GM18870 (cell line): ENCODE measurements at regions not wholly inside any gene's neighbourhood (a gene's known extent, or its start where the extent isn't known, plus 50 kb on each side); places are given as distances from the start of the nearest gene placed in this dataset.
A peak's percentile ranks its signal among the peaks of the same experiment; 100 is the strongest.

Experiments
- ATAC-seq: cut with Tn5 transposase; IDR thresholded peaks from one replicate; pipeline ENCODE4 v1.9.1; 2021; ENCODE audit warnings: moderate library complexity; ENCODE audit not compliant: unreplicated experiment

GRCh38 chr18:71028285-71028762 lies 739.5 kb downstream of the SOCS6 start:
- no peak for ATAC-seq

- ATAC-seq, result no peak
These were observed 738.7 kb downstream of the SOCS6 start for GRCh38 chr18:71027531-71027930.

GRCh38 chr18:71025505-71026225 lies 736.8 kb downstream of the SOCS6 start:
- no peak for ATAC-seq

DNA sequence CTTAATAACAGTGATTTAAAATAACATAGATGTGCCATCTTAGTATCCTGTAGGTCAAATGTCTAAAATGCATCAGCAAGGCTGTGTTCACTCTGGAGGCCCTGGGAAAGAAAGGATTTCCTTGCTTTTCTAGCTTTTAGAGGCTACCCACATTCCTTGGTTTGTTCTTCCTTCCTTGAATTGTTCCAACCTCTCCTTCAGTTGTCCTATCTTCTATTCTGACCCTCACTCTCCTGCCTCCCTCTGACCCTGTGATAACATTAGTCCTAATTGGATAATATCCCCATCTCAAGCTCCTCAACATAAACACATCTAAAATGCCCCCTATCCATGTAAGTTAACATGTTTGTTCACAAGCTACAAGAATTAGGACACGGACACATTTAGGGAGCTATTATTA lies 733.5 kb downstream of the SOCS6 start:
- no peak for ATAC-seq

DNA sequence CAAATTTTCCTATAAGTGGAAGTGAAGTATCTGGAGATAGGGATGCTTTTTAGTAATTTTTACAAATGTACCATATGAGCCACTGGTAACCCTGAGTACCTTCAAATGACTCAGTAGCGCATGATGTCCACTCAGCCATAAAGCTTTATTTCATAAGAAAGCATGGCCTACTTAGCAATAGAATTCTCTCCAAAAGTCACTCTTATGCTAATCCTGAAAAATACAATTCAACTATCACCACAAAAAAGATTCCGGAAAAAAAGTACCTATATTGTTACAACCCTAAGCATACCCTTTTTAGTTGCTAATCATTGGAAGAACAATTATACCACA lies 732.2 kb downstream of the SOCS6 start:
- no peak for ATAC-seq

DNA sequence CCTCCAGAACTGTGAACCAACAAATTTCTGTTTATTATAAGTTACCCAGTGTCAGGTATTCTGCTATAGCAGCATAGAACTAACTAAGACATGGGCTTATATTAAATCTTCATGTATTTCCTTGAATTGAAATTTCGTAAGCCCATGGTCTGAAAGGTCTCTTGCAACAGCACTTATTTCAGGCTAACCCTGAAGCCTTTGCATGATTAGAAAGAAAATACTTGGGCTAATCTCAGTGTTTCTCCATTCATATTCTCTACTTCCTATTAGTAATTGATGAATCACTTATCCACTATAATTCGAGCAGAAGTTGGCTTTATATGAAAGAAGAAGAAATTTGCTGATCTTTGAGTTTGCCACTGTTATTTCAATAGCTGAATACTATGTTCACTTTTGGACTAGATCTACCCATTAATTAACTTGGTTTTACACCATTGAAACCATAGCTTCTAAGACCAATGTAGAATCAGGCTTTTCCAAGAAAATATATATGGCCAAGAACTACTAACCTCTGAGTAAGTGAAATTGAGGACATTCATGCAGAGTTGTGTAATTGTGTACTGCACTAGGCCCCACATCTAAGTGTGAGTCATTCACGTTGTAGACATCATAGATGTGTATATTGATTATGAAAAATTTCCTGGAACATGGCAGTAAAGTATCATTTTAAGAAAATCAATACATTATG lies 731.6 kb downstream of the SOCS6 start:
- no peak for ATAC-seq

DNA sequence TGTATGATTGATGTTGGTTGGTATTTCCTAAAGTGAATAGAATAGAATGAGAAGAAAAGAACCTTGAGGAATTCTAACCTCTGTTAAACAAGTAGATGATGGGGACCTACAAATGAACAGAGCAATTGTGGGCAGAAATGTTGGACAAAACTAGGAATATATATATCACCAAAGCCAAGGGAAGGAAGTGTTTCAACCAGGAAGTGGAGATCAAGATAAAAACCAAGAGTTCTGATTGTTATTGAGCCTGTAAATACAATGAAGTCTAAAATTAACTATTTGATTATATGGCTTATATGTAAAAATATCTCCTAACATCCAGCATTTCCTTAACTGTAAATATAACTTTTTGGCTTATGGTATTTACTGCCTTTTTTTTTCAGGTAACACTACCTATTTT lies 730.0 kb downstream of the SOCS6 start:
- no peak for ATAC-seq

- no peak for ATAC-seq
These were observed 723.9 kb downstream of the SOCS6 start for GRCh38 chr18:71012789-71013188.

DNA sequence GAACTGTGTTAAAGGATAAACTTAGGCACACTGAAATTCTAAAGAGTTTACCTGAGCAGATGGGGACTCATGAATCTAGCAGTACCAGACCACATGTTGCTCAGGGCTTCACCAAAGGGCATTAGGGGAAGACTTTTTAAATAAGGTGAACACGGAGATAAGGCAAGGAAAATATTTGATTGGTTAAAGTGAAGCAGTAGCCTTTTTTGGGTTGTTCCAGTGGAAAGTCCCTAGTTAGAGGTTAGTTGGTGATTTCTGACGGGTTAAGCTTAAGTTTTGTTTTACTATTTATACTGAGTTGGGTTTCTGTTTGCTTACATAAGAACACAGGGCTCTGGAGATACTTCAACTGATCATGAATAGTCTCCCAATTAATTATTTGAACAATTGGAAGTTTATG lies 722.5 kb downstream of the SOCS6 start:
- ATAC-seq, result peak; percentile 96

DNA sequence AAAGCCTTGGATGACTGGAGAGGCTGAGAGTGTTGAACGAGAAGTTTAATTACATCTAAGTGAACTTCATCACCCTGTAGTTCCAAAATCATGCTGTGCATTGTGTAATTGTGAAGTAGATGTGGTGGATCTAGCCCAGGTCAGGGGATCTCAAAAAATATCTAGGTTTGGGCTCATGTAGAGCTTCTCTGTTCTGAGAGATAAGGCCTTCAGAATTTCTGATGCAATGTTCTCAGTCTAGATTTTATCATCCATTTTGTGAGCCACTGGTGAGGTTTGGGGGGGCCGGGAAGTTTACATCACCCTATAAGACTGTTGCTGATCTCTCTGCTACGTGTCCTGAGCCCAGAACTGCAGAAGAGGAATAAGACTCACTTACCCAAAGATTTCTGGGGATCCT lies 719.4 kb downstream of the SOCS6 start:
- no peak for ATAC-seq

DNA sequence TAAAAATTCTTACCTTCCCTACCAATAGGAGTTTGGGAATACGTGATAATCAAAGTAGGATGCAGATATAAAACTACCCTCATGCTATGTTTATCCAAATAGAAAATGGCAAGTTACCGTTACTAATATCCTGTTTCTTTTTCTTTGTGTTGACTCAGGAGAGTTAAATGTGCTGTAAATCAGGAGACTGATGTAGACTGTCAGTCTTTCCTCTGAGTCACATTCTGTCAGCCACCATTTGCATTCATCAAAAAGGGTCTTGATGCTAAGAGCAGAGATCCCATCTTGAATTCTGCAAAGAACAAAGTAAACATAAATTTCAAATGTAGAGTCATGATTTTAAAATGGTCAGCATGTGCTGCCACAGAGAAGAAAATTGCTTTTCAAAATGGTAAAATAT lies 712.8 kb downstream of the SOCS6 start:
- ATAC-seq, result no peak

DNA sequence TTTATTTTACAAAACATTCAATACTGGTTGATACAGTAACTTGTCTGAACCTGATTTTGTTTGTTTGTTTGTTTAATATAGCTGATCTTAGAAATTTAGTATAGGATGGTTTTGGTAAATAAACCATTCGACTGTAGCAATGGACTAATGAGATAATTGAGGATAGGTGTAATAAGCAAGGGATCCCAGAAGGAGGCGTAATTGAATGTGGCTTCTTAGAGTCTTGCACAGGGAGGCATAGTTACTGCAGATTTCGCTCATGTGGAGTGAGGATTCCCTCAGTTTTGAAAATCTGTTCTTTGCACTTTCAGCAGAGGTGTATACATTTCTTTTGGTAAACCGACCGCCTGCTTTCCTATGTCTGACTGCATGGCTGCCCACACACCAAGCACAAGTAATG lies 709.6 kb downstream of the SOCS6 start:
- ATAC-seq, result no peak

DNA sequence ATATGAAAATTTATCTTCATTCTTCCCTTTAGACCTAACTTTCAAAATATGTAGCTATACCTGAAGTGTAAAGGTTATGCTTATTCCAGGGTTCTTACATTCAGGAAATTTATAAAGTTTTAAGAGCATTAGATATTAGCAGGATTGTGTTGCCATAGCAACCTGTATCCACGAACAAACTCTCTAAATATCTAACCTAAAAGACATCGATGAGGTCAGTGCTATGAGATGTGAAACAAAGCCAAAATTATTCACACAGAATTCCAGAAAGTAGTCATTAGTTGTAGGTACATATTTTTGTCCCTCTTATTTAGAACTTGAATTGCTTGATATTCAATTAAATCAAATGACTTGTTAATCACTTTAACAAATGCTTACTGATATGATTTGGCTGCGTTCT lies 705.3 kb downstream of the SOCS6 start:
- ATAC-seq, result no peak

- no peak for ATAC-seq
These were observed 702.7 kb downstream of the SOCS6 start for GRCh38 chr18:70991577-70991976.

- no peak for ATAC-seq
These were observed 697.1 kb downstream of the SOCS6 start for GRCh38 chr18:70985948-70986347.

- ATAC-seq, result no peak
These were observed 693.4 kb downstream of the SOCS6 start for GRCh38 chr18:70982292-70982691.

DNA sequence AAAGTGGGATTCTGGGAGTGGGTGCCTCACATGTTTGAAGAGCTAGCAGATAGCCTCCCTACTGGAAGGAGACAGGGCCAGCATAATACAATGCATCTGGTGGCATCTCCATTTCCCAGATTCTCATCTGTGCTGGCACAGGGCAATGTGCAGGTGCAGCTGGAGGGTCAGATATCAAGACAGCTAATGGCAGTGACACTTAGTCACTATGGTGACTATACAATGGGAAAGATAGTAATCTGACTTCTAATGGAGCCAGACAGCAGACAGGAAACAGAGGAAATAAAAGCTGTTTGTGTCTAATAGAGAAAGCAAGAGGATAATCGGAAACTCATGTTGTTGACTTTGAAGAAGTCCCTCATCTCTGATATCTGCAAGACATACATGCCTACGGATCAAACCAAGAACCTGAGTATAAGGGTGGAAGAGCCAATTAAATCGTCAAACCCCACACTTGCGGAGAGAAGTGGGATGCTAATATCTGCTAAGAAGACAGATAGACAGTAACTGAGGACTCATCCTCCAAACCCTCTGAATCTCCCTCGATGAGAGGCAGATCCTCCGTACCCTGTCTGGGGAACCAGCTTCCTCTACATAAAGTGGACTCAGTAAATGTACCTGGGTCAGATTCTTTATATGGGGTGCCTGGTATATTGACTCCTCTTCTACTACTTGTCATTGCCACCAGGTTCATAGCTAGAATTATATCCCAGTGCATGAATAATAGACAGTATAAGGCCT lies 692.7 kb downstream of the SOCS6 start:
- no peak for ATAC-seq

DNA sequence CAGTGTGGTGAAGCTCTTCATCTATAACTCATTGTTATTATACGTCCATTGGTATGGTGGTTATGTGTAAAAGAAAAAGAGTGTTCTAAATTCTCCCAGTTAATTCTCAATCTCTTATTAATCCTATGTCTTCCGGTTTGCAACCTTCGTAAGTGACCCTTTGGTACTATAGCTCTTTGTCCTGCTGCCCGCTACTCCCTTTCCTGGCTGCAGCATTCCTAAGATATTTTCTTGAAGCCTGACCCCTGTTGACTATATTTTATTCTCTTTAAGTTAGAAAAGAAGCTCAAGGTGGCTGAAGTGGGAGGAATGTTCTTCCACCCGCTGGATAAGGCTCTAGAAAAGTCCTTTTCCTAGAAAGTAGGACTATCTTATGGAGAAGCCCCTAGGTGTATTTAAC lies 684.8 kb downstream of the SOCS6 start:
- no peak for ATAC-seq

- ATAC-seq, result no peak
These were observed 677.6 kb downstream of the SOCS6 start for GRCh38 chr18:70966419-70966818.

- ATAC-seq, result no peak
These were observed 673.1 kb downstream of the SOCS6 start for GRCh38 chr18:70961939-70962338.

- no peak for ATAC-seq
These were observed 667.7 kb downstream of the SOCS6 start for GRCh38 chr18:70956554-70956953.

DNA sequence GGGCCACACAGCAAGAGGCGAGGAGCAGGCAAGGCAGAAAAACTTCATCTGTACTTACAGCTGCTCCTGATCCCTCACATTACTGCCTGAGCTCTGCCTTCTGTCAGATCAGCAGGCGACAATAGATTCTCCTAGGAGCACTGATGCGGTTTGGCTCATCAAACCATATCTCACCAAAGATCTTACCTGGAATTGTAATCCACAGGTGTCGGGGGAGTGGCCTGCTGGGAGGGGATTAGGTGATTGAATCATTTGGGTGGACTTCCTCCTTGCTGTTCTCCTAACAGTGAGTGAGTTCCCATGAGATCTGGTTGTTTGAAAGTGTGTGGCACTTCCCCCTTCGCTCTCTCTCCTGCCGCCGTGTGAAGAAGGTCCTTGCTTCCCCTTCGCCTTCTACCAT lies 647.3 kb downstream of the SOCS6 start:
- ATAC-seq, result no peak
